ENCODE measurements at regions not wholly inside any gene's neighbourhood (a gene's known extent, or its start where the extent isn't known, plus 50 kb on each side); places are given as distances from the start of the nearest gene placed in this dataset.

DNA sequence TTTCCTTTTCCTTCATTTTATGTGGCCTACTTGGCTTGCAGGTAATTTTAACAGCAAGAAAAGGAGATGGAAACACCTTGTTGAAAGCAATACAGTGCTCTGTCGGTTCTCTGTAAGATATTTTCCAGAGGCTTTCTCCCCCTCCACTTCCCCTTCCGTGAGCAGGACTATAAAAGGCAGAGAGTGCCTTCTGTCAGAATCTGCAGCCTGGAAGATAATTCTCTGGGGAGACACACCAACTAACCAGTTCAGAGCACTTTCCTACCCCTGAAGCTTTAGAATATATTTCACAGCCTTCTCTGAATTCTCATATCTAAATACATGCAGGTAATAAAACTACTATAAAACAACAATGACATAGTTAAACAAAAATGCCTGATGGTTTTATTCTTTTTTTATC, 141.1 kb downstream of the IDS start:
- Histone ChIP-seq H3K36me3 (ENCODE audit: control insufficient read depth, insufficient read depth, low read length) (no peaks in the 10 kb centered on the region), H3K4me3 (ENCODE audit: low read depth, low read length) (no peak overlapping the region), H3K4me1 (no peaks in the 10 kb centered on the region), H3K9me3 (ENCODE audit: control insufficient read depth, low read length) (no peaks in the 10 kb centered on the region), H2AFZ (no peak overlapping the region), H3K4me2 (ENCODE audit: low read length) (no peak overlapping the region), H3K27ac (no peak overlapping the region), H3K27me3 (ENCODE audit: control insufficient read depth, insufficient read depth, low read length) (no peaks in the 10 kb centered on the region), H3K9ac (no peak overlapping the region), H3K79me2 (no peaks in the 10 kb centered on the region)
- TF ChIP-seq, protein P1, sequence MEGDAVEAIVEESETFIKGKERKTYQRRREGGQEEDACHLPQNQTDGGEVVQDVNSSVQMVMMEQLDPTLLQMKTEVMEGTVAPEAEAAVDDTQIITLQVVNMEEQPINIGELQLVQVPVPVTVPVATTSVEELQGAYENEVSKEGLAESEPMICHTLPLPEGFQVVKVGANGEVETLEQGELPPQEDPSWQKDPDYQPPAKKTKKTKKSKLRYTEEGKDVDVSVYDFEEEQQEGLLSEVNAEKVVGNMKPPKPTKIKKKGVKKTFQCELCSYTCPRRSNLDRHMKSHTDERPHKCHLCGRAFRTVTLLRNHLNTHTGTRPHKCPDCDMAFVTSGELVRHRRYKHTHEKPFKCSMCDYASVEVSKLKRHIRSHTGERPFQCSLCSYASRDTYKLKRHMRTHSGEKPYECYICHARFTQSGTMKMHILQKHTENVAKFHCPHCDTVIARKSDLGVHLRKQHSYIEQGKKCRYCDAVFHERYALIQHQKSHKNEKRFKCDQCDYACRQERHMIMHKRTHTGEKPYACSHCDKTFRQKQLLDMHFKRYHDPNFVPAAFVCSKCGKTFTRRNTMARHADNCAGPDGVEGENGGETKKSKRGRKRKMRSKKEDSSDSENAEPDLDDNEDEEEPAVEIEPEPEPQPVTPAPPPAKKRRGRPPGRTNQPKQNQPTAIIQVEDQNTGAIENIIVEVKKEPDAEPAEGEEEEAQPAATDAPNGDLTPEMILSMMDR (IDR thresholded peaks at IDR 0.05), result no peak

DNA sequence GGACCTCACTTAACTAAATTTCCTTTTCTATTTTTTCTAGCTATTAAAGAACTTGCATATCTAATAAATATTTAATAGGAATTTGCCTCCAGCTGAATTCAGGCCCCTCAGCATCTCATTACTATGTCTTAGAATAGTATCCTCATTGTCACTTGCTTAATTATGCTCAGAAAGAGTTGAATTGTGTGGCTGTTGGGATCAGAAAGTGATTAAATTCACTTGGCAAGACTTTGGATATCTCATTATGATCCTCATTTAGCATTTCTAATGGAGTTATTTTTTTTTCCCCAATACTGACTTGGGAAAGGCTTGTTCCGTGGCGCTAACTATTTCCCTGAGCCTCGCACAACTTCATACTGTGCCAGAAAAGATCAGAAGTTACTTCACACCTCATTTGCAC, 158.8 kb downstream of the IDS start:
- no peaks in the 10 kb centered on the region for H3K79me2 ChIP-seq
- no peaks in the 10 kb centered on the region for H3K36me3 ChIP-seq (ENCODE audit: control insufficient read depth, insufficient read depth, low read length)
- H3K4me2 ChIP-seq (ENCODE audit: low read length), result no peak overlapping the region
- no peaks in the 10 kb centered on the region for H3K27me3 ChIP-seq (ENCODE audit: control insufficient read depth, insufficient read depth, low read length)
- H3K4me1 ChIP-seq, result no peaks in the 10 kb centered on the region
- H3K9me3 ChIP-seq (ENCODE audit: control insufficient read depth, low read length), result no peaks in the 10 kb centered on the region
- H3K9ac ChIP-seq, result no peak overlapping the region
- H3K27ac ChIP-seq, result no peak overlapping the region
- H3K4me3 ChIP-seq (ENCODE audit: low read depth, low read length), result no peak overlapping the region
- no peak overlapping the region for H2AFZ ChIP-seq
- TF ChIP-seq, protein P1 (IDR thresholded peaks at IDR 0.05), result no peak

DNA sequence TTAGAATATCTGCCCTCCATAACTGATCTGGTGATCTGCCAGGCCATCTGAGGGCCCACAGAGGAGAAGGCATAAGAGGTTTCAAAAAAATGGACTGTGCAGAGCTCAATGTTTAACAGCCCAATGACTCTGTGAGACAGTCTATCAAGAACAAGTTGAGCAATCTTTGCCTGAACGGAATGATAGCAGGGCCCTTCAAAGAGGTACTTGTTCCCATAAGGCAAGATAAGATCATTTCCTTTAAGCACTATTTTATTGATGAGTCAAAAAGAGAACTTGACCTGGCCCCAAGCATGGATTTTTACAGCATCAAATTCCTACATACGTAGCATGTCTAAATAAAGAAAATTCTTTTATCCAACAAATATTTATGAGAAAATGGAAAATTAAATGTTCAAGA, 182.8 kb downstream of the IDS start:
- no peak overlapping the region for H3K27ac ChIP-seq
- TF ChIP-seq, protein P1 (IDR thresholded peaks at IDR 0.05), result no peak
- no peak overlapping the region for H3K4me2 ChIP-seq (ENCODE audit: low read length)
- no peak overlapping the region for H3K9ac ChIP-seq
- H3K4me3 ChIP-seq (ENCODE audit: low read depth, low read length), result no peak overlapping the region
- H2AFZ ChIP-seq, result no peak overlapping the region
- H3K27me3 ChIP-seq (ENCODE audit: control insufficient read depth, insufficient read depth, low read length), result no peaks in the 10 kb centered on the region
- H3K4me1 ChIP-seq, result no peaks in the 10 kb centered on the region
- H3K36me3 ChIP-seq (ENCODE audit: control insufficient read depth, insufficient read depth, low read length), result no peaks in the 10 kb centered on the region
- H3K79me2 ChIP-seq, result no peaks in the 10 kb centered on the region
- H3K9me3 ChIP-seq (ENCODE audit: control insufficient read depth, low read length), result no peaks in the 10 kb centered on the region

DNA sequence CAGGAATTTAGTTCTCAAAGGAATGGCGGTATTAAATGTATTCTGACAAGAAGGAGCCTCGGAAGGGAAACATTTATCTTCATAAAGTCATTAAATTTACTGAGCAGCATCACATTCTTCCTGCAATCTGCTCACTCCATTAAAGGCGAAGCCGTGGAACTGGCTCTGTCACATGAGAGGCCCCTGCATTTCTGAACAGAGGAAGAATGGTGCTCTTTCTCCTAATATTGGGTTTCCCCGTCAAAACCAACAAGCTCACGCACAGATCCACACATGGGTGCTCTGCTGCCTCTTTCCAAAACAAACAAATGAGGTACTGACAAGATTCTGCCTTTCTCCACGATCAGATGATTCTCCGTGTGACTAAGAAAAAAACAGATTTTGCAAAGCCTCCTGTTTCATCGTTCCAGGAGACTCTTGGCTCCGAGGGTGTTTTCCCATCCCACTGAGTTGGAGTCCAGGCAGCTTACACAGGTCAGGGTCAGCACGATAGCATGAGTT, 191.2 kb downstream of the IDS start:
- no peaks in the 10 kb centered on the region for H3K27me3 ChIP-seq (ENCODE audit: control insufficient read depth, insufficient read depth, low read length)
- H3K9ac ChIP-seq, result no peak overlapping the region
- H3K27ac ChIP-seq, result no peak overlapping the region
- no peak overlapping the region for H2AFZ ChIP-seq
- H3K4me3 ChIP-seq (ENCODE audit: low read depth, low read length), result no peak overlapping the region
- H3K9me3 ChIP-seq (ENCODE audit: control insufficient read depth, low read length), result no peaks in the 10 kb centered on the region
- no peak overlapping the region for H3K4me2 ChIP-seq (ENCODE audit: low read length)
- H3K36me3 ChIP-seq (ENCODE audit: control insufficient read depth, insufficient read depth, low read length), result no peaks in the 10 kb centered on the region
- TF ChIP-seq, protein P1 (IDR thresholded peaks at IDR 0.05), result no peak
- H3K79me2 ChIP-seq, result no peaks in the 10 kb centered on the region
- no peaks in the 10 kb centered on the region for H3K4me1 ChIP-seq

DNA sequence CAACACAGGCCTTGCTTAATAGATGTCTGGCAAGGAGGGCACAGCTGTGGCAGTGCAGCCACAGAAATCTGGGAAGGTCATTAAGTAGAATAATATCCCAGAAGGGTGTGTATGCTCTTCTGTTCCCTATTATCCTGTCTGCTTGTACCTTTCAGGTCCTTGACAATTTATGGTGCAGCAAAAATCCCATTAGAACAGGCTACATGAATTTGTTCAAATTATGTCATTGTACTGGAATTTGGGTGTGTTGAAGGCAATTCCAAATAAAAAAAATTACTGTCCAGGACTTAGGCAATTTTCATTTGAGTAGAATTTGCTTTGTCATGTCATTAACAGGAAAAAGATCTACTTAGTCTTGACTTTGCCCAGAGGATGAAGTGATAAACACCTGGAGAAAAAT, 192.1 kb downstream of the IDS start:
- Histone ChIP-seq H3K79me2 (no peaks in the 10 kb centered on the region), H3K36me3 (ENCODE audit: control insufficient read depth, insufficient read depth, low read length) (no peaks in the 10 kb centered on the region), H3K27me3 (ENCODE audit: control insufficient read depth, insufficient read depth, low read length) (no peaks in the 10 kb centered on the region), H2AFZ (no peak overlapping the region), H3K4me2 (ENCODE audit: low read length) (no peak overlapping the region), H3K27ac (no peak overlapping the region), H3K4me1 (no peaks in the 10 kb centered on the region), H3K4me3 (ENCODE audit: low read depth, low read length) (no peak overlapping the region), H3K9me3 (ENCODE audit: control insufficient read depth, low read length) (no peaks in the 10 kb centered on the region), H3K9ac (no peak overlapping the region)
- TF ChIP-seq, protein P1 (IDR thresholded peaks at IDR 0.05), result no peak

Data from parathyroid adenoma (tissue), 2 donors.